ENCODE measurements at regions not wholly inside any gene's neighbourhood (a gene's known extent, or its start where the extent isn't known, plus 50 kb on each side); places are given as distances from the start of the nearest gene placed in this dataset.

DNA sequence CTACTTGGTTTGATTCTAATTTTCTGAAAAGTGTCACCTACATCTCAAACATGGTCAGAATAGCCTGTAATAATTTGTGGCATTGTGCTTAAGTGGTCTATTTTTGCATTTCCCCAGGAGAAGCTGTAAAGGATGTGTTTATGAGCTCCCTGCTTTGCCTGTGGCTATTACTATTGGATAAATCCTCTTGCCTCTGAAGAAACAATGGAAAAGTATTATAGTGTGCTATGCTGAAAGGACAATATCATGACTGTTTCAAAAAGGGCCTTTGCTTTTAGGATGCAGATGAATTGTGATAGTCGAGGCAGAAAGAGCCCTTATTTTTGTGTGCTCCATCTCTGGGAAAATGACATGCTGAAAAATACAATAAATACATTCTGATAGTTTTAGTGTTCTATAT, 94.1 kb upstream of the ARMC3 start:
- no peak for TF ChIP-seq FOXP2 (optimal IDR thresholded peaks at IDR 0.05; ENCODE audit: borderline replicate concordance, extremely low read depth, extremely low read length, insufficient read depth)
- TF ChIP-seq, protein P1, sequence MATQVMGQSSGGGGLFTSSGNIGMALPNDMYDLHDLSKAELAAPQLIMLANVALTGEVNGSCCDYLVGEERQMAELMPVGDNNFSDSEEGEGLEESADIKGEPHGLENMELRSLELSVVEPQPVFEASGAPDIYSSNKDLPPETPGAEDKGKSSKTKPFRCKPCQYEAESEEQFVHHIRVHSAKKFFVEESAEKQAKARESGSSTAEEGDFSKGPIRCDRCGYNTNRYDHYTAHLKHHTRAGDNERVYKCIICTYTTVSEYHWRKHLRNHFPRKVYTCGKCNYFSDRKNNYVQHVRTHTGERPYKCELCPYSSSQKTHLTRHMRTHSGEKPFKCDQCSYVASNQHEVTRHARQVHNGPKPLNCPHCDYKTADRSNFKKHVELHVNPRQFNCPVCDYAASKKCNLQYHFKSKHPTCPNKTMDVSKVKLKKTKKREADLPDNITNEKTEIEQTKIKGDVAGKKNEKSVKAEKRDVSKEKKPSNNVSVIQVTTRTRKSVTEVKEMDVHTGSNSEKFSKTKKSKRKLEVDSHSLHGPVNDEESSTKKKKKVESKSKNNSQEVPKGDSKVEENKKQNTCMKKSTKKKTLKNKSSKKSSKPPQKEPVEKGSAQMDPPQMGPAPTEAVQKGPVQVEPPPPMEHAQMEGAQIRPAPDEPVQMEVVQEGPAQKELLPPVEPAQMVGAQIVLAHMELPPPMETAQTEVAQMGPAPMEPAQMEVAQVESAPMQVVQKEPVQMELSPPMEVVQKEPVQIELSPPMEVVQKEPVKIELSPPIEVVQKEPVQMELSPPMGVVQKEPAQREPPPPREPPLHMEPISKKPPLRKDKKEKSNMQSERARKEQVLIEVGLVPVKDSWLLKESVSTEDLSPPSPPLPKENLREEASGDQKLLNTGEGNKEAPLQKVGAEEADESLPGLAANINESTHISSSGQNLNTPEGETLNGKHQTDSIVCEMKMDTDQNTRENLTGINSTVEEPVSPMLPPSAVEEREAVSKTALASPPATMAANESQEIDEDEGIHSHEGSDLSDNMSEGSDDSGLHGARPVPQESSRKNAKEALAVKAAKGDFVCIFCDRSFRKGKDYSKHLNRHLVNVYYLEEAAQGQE (IDR thresholded peaks at IDR 0.05; ENCODE audit: insufficient read depth in 1 of 2, low read depth in 2 of 2, low read length in 2 of 2) = no peak
- TF ChIP-seq SIN3A (IDR thresholded peaks at IDR 0.05; ENCODE audit: borderline replicate concordance, insufficient read depth, low read length) = no peak
- no peak for TF ChIP-seq POLR2AphosphoS5 (IDR thresholded peaks at IDR 0.05; ENCODE audit: low read depth, low read length)
- no peak for TF ChIP-seq TAF1 (IDR thresholded peaks at IDR 0.05; ENCODE audit: borderline replicate concordance, insufficient read depth, low read length)

DNA sequence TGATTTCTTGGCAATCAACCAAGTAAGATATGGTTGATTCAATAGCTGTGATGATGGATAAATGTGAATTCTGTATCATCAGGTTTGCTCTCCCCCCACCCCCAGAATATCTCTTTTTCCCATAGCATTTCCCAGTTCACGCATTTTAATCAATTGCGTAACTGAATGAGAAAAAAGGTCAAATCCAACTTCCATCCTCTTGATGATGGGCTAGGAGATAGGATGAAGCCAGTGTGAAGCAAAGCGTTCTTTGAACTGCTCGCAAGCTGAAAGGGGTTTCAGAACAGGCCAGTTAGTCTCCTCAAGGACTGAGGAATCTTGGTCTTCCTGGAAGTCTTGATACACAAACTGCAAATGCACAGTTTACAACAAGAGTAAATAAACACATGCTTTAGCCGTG, 94.5 kb upstream of the ARMC3 start:
- TF ChIP-seq, protein P1 (IDR thresholded peaks at IDR 0.05; ENCODE audit: insufficient read depth in 1 of 2, low read depth in 2 of 2, low read length in 2 of 2) = no peak
- TF ChIP-seq FOXP2 (optimal IDR thresholded peaks at IDR 0.05; ENCODE audit: borderline replicate concordance, extremely low read depth, extremely low read length, insufficient read depth) = no peak
- no peak for TF ChIP-seq SIN3A (IDR thresholded peaks at IDR 0.05; ENCODE audit: borderline replicate concordance, insufficient read depth, low read length)
- no peak for TF ChIP-seq POLR2AphosphoS5 (IDR thresholded peaks at IDR 0.05; ENCODE audit: low read depth, low read length)
- no peak for TF ChIP-seq TAF1 (IDR thresholded peaks at IDR 0.05; ENCODE audit: borderline replicate concordance, insufficient read depth, low read length)

DNA sequence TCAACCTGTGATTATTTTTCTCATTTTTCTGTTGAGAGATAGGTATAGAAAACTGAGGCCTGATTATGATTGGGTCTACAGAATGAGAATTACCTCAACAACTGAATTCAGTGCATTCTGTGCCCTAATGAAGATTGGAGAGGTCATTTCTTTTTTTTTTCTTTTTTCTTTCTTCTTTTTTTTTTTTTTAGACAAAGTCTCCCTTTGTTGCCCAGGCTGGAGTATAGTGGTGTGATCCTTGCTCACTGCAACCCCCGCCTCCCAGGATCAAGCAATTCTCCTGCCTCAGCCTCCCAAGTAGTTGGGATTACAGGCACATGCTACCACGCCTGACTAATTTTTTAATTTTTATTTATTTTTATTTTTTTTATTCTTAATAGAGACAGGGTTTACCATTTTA, 95.0 kb upstream of the ARMC3 start:
- TF ChIP-seq FOXP2 (optimal IDR thresholded peaks at IDR 0.05; ENCODE audit: borderline replicate concordance, extremely low read depth, extremely low read length, insufficient read depth) (no peak), POLR2AphosphoS5 (IDR thresholded peaks at IDR 0.05; ENCODE audit: low read depth, low read length) (no peak), TAF1 (IDR thresholded peaks at IDR 0.05; ENCODE audit: borderline replicate concordance, insufficient read depth, low read length) (no peak), SIN3A (IDR thresholded peaks at IDR 0.05; ENCODE audit: borderline replicate concordance, insufficient read depth, low read length) (no peak)
- TF ChIP-seq, protein P1 (IDR thresholded peaks at IDR 0.05; ENCODE audit: insufficient read depth in 1 of 2, low read depth in 2 of 2, low read length in 2 of 2) = no peak

DNA sequence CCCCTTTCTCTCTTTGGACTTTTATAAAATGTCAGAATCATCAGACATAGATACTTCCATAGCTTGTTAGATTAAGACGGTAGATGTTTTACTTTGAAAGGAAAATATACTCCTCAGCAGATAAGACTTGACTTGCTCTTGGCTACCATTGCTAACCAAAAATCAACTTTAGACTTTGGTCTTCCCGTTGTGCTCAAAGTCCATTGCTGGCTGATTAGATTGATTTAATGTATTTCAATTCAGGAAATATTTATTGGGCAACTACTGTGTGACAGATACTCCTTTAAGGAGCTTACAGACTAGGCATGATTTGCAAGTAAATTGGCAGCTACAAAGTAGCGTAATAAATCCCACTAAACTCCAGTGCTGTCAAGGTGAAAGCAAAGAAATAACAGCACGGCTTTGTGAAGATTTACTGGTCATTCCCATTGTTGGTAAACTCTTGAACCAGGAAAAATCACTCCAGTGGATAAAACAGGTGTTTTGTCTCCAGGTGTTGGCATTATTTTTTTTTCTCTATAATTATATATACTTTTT, 95.7 kb upstream of the ARMC3 start:
- TF ChIP-seq, protein P1 (IDR thresholded peaks at IDR 0.05; ENCODE audit: insufficient read depth in 1 of 2, low read depth in 2 of 2, low read length in 2 of 2) = no peak
- TF ChIP-seq SIN3A (IDR thresholded peaks at IDR 0.05; ENCODE audit: borderline replicate concordance, insufficient read depth, low read length) (no peak), FOXP2 (optimal IDR thresholded peaks at IDR 0.05; ENCODE audit: borderline replicate concordance, extremely low read depth, extremely low read length, insufficient read depth) (no peak), TAF1 (IDR thresholded peaks at IDR 0.05; ENCODE audit: borderline replicate concordance, insufficient read depth, low read length) (no peak), POLR2AphosphoS5 (IDR thresholded peaks at IDR 0.05; ENCODE audit: low read depth, low read length) (no peak)

DNA sequence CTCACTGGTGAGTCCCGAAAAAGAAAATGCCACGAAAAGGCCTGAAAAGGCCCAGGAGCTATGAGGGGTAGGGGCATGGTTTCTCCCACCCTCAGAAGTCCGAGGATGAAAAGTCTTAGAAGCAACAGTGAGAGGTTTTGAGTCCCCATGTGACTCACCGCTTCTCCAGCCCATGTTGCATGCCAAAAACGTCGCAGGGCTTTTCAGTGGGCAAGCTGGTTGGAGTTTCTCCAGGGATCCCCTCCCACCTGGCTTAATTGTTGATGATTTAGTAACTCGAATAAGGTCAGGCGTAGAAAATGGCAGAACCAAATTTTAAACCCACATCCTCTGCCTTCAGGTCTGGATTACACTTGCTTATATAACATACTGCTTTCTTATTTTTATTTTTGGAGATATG, 96.3 kb upstream of the ARMC3 start:
- no peak for TF ChIP-seq POLR2AphosphoS5 (IDR thresholded peaks at IDR 0.05; ENCODE audit: low read depth, low read length)
- no peak for TF ChIP-seq SIN3A (IDR thresholded peaks at IDR 0.05; ENCODE audit: borderline replicate concordance, insufficient read depth, low read length)
- TF ChIP-seq, protein P1 (IDR thresholded peaks at IDR 0.05; ENCODE audit: insufficient read depth in 1 of 2, low read depth in 2 of 2, low read length in 2 of 2) = no peak
- no peak for TF ChIP-seq FOXP2 (optimal IDR thresholded peaks at IDR 0.05; ENCODE audit: borderline replicate concordance, extremely low read depth, extremely low read length, insufficient read depth)
- no peak for TF ChIP-seq TAF1 (IDR thresholded peaks at IDR 0.05; ENCODE audit: borderline replicate concordance, insufficient read depth, low read length)

Measured in PFSK-1 (cell line).